Stimulated activated CD8-positive, alpha-beta memory T cell treated with anti-CD3 and anti-CD28 coated beads, Interleukin-2, amount 100 ng/mL, for 1 hour (primary cell): ENCODE measurements at regions not wholly inside any gene's neighbourhood (a gene's known extent, or its start where the extent isn't known, plus 50 kb on each side); places are given as distances from the start of the nearest gene placed in this dataset.

Experiments
- DNase-seq, 2 donors: peaks; one replicate each; pipeline ENCODE4 v3.0.0-alpha.2; 2020; ENCODE audit warnings: low read depth in 2 of 2

- no peak for DNase-seq
Measured at GRCh38 chr20:1712634-1713624, 55.4 kb upstream of the SIRPG start.

GRCh38 chr20:1711826-1712601, 54.4 kb upstream of the SIRPG start:
- no peak for DNase-seq

GRCh38 chr20:1711266-1711665, 53.7 kb upstream of the SIRPG start:
- DNase-seq: no peak

GRCh38 chr20:1710484-1710883, 52.9 kb upstream of the SIRPG start:
- no peak for DNase-seq

GRCh38 chr20:1707588-1708449, 50.2 kb upstream of the SIRPG start:
- no peak for DNase-seq
